NOMO-1 treated with dmso at 0.1 percent for 144 hours (cell line): ENCODE measurements at regions not wholly inside any gene's neighbourhood (a gene's known extent, or its start where the extent isn't known, plus 50 kb on each side); places are given as distances from the start of the nearest gene placed in this dataset.
A peak's percentile ranks its signal among the peaks of the same experiment; 100 is the strongest.

Experiments used
- DNase-seq: peaks from one replicate; lab custom pipeline; 2025; ENCODE audit not compliant: unreplicated experiment; lab: John Stamatoyannopoulos, UW

GRCh38 chr2:43109261-43109743, 117.1 kb downstream of the ZFP36L2 start:
- DNase-seq: peak; percentile 90

DNA sequence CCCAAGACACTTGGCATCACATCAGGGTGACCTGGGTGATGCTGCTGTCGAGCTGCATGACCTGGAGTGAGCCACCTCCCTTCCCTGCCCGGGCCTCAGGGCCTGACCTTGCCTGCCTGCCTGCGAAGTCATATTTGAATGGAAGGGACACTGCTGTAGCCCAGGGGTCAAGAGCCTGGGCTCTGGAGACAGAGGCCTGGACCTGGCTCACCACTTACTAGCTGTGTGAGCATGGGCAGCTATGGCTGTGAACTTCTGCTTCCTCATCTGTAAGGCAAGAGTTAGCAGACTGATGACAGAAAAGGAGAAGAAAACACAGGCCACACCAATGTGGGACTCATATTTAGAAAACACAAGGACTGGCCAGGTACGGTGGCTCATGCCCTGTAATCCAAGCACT, 118.7 kb downstream of the ZFP36L2 start:
- peak; percentile 39 for DNase-seq

DNA sequence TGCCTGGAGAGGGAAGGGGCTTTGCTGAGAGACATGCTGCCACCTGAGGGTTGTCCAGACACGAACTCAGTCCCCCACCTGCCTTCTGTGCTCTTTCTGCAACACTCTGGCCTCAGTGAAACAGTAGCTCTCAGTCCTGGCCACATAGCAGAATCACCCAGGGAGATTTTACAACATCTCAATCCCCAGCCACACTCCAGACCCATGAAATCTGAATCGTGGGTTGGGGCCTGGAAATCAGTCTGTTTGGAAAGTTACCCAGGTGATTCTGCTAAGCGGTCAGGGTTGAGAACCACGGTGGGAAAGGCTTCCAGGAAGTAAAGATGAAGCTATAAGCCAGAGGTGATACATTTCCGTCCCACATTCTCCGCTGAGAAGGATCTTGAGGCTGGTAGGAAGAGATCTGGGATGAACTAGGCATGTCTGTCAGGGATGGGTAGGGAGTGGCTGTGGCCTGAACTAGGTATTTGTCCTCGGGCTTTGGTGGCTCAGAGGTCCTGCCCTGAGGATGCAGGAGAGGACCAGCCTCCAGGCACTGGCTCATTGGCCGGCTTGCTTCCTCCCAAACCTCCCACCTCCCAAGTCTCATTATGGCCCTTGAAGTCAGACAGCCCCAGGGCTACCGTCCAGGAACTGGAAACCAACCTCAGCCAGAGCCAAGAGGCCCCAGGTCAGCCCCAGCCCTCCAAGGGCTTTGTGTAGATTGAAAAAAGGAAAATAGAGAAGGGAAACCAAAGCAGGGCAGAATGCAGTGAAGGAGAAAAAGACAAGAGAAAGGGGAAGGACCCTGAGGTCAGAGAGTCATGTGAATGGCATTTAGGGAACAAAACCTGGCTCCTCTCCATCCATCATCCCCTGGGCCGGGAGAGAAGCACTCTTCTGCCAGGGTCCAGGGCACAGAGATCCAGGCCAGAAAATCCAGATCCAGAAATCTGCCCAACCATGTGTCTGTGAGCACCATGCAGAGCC, 119.6 kb downstream of the ZFP36L2 start:
- DNase-seq: peak; percentile 80

DNA sequence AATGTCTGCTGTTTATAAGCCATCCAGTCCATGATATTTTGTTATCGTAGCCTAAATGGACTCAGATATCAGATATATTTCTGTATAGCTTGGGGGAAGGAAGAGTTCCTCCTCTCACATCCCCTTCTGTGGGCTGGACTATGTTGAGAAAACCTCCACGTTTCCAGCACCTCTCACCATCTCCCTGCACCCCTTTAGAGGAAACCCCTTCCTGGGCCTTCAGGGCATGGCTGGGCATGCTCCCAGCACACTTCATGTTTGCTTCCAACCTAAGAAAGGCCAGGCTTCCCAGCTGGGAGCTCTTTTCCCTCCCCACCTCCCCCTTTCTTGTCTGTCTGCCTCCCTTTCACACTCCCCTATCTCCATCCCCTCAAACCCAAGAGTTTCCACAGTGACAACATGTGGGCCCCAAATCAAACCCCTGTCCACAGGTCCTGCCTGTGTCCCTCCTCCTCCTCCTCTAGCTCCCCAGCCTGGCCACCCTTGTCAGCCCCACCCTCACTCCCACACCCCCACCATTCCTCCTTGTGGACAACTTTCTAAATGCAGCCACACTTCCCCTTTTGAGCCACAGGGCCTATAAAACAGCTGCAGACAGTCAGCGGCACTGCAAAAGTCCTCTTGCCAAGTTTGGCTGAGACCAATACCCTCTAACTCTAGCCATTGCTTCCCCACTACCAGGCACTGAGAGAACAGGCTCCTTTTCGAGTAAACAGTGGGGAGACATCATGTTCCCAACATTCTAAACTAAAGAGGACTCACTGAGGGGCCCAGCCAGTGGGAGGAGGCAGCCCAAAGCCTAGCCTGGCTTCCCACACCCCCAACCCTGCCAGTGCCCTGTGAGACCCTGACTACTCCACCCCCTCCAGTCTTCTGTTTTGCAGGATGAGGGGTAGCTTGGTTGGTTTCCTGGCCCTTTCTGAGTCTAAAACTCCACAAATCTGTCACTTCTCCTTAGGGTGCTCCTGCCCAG, 120.5 kb downstream of the ZFP36L2 start:
- peak; percentile 77 for DNase-seq

DNA sequence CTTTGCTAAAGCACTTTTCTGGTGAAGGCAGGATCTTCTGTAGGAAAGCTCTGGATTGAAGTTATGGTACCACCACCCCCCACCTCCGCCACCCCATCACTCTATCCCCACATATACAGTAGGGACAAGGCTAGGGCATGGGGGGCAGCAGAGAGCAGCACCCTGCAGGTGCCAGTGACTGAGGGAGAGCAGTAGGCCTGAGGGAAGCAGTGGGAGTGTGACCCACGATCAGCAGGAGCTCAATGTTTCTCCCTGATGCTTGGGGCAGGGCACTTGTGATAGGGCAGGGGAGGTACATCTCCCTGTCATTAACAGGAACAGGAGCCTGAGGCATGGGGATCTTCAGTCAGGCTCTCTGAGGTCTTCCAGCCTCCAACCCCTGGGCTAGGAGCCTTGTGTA, 121.6 kb downstream of the ZFP36L2 start:
- no peak for DNase-seq

- DNase-seq: no peak
Measured at GRCh38 chr2:43104106-43104505, 122.3 kb downstream of the ZFP36L2 start.

- no peak for DNase-seq
Measured at GRCh38 chr2:43103093-43103404, 123.4 kb downstream of the ZFP36L2 start.

DNA sequence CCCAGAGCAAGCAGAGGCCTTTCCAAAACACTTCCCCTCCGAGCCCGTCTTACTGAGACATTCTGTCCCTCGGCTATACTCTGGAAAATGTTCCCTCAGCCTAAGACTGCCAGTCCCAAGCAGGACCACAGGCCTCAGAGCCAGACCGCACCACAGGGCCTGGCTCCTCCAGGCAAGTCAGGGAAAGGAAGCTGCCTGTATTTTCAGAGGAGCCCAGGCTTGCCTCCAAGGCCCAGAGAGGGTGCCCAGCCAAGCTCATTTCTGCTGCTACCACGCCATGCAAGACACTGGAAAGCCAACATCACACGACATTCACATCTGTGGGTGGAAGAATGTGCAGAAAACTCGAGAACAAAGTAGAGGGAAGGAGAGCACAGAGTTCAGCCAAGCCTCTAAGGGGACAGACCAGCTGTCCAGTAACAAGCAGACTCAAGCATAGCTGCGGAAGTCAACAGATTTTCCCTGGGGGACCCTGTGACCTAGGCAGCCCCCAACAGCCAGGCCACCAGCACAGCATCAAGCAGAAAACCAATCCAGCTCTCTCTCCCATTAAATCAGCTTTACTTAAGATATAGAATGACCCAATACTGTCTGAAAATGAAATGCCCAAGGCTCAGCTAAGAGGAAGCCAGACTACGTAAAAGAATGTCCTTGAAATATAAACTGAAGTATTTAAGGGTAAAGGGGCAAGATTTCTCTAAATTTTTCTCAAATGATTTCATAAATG, 123.9 kb downstream of the ZFP36L2 start:
- no peak for DNase-seq

DNA sequence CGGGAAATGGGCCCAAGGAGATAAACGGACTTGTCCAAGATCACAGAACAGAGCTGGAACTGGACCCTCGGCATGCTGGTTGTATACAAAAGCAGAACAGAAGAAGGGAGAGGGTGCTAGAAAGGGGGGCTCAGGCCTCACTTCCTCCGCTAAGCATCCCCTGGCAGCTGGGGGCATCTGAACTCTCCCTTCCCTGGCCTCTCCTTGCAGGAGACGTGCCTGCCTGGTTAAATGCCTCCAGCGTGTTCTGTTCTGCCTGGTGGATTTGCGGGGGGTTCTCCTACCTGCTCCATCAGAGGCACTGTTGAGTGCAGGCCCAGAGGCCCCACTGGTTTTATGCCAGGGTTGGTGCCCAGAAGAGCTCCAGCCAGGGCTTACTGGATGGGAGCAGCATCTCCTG, 124.7 kb downstream of the ZFP36L2 start:
- no peak for DNase-seq

DNA sequence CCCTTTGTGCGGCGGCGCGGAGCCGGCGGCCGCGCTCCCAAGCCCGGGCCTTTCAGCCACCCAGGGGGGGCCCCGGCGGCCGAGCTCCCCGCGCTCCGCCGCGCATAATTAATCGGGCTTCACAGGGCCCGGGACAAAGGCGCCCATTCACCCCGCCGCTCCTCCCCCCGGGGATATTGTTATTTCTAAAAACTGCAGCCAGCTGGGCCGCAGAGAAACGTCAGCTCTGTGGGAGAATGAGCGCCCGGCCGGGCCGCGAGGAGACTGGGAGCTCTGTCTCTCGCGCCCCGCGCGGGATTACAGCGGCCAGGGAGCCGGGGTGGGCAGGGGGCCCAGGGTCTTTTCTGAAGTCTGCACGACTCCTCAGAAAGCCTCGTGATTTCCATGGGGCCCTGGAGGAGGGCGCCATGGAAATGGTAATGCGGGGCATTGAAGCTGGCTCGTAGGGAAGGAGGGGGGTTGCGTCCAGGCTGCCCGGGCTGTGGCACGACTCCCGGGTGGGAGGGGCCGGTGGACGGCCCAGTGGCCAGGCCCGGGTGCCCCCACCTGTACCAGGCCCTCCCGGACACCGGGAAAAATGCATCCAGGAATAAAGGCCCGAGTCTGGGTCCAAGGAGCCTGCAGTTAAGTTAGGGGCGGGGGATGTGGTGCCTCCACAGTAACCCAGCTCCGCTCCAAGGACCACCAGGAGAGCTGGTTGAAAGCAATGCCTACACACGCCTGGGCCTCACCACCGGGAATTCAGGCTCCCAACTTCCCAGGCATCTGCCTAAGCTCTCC, 125.3 kb downstream of the ZFP36L2 start:
- no peak for DNase-seq

GRCh38 chr2:43100362-43100882, 126.0 kb downstream of the ZFP36L2 start:
- no peak for DNase-seq

DNA sequence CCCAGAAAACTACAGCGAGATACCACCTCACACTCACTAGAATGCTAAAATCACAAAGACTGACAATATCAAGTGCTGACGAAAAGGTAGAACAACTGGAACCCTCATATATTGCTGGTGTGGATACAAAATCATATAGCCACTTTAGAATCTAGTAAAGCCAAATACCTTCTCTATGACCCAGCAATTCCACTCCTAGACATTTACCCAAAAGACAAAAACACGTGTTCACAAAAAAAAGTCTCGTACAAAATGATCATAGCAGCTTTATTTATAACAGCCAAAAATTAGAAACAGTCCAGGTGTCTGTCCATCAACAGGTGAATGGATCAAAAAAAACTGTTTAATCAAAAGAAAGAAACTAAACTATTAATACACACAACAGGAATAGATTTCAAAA, 126.6 kb downstream of the ZFP36L2 start:
- DNase-seq: no peak

- no peak for DNase-seq
Measured at GRCh38 chr2:43098539-43098938, 127.9 kb downstream of the ZFP36L2 start.

DNA sequence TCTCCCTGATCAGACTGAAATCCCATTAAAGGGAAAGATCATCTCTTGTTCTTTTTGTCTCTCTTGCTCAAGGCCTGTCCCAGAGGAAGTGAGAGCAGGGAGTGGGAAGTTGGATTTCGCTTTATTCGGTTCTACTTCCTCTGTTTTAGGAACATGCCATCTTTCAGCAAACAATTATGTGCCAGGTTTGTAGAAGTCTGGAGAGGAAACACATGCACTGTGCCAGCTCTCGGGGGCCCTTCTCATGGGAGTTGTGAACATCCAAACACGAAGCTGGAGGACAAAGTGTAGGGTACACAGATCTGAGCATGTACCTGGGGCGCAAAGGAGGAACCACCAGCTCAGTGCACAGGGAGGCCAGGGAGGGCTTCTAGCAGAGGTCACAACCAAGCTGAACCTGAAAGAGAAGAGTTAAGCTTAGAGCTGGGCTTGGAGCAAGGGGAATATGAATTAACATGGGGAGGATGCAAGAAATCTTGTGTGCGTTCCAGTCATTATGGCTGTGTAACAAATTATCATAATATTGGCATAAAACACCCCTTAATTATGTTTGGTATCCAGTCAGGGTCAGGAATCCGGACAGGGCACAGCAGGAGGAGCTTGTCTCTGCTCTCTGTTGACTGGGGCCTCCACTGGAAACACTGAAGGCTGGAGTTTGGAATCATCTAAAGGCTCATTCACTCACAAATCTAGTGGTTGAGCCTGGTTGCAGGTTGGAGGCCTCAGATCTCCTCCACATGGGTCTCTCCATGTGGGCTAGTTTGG, 128.6 kb downstream of the ZFP36L2 start:
- peak; percentile 43 for DNase-seq

- DNase-seq: no peak
Measured at GRCh38 chr2:43095533-43096295, 130.7 kb downstream of the ZFP36L2 start.

DNA sequence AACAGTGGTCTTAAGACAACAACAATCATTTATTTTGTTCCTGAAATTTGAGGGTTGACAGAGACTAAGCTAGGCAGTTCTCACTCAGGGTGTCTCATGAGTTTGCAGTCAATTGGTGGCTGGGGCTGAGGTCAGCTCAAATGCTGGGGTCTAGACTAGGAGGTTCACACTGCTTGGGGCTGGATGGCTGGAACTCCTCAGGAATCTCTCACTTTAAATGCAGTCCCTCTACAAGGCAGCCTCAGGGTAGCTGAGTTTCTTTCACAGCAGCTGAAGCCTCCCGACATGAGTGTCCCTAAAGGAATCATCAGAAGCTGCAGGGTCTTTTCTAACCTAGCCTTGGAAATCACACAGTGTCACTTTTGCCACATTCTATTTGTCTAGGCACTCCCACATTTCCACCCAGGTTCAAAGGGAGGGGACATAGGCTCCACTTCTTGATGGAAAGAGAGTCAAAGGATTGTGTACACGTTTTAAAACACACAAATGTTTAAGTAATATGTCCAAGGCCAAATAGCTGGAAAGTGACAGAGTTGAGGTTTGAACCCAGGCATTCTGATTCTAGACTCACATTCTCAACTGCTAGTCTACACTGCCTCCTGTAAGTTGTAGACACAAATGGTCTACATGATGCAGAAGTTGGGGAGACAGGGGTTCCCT, 133.8 kb downstream of the ZFP36L2 start:
- no peak for DNase-seq

- no peak for DNase-seq
Measured at GRCh38 chr2:43090317-43090716, 136.1 kb downstream of the ZFP36L2 start.
